ENCODE measurements at regions not wholly inside any gene's neighbourhood (a gene's known extent, or its start where the extent isn't known, plus 50 kb on each side); places are given as distances from the start of the nearest gene placed in this dataset.

DNA sequence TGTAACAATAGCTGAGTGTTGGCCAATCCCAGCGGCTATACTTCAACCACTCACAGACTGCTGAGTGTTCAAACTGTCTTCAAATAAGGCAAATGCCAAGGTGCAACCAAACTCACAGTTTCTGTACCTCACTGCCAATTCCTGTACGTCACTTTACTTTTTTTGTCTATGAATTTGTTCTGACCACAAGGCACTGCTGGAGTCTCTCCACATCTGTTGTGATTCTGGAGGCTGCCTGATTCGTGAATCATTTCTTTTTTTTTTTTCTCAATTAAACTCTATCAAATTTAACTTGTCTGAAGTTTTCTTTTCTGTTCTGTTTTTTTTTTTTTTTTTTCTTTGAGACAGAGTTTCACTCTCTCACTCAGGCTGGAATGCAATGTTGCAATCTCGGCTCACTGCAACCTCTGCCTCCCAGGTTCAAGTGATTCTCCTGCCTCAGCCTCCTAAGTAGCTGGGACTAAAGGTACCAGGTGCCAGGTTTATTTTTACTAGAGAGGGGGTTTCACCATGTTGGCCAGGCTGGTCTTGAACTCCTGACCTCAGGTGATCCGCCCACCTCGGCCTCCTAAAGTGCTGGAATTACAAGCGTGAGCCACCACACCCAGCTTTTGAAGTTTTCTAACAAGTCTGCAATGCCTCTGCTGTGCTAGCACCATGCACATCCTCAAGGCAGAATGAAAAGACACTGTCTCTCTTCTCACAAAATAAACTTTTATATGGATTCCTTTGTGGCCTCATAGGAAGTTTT is 401.7 kb downstream of the IRS2 start:
- TF ChIP-seq POLR2AphosphoS5 (IDR thresholded peaks at IDR 0.05; ENCODE audit: low read depth, low read length) (no peak), TAF1 (IDR thresholded peaks at IDR 0.05; ENCODE audit: borderline replicate concordance, insufficient read depth, low read length) (no peak)
